Smooth muscle cell (in vitro differentiated cells): ENCODE measurements at regions not wholly inside any gene's neighbourhood (a gene's known extent, or its start where the extent isn't known, plus 50 kb on each side); places are given as distances from the start of the nearest gene placed in this dataset.

ENCODE experiments used
- DNase-seq: peaks from one replicate; lab custom pipeline; 2025; ENCODE audit not compliant: unreplicated experiment; lab: John Stamatoyannopoulos, UW
- H2AFZ ChIP-seq: fragments of 200-600 bp; sonication (generic); 2 replicates; pipeline ENCODE4 v1.6.0; 2016; ENCODE audit warnings: antibody characterized with exemption, low read depth, mild to moderate bottlenecking
- H3F3A ChIP-seq: fragments of 200-600 bp; sonication (generic); 2 replicates; pipeline ENCODE4 v1.6.0; 2017; ENCODE audit warnings: antibody characterized with exemption, low read depth
- H3K27ac ChIP-seq: fragments of 200-600 bp; sonication (generic); 2 replicates; pipeline ENCODE4 v1.5.1; 2016; ENCODE audit warnings: low read depth, mild to moderate bottlenecking
- H3K27me3 ChIP-seq: fragments of 200-600 bp; sonication (generic); 2 replicates; pipeline ENCODE4 v1.6.1; 2016; ENCODE audit warnings: low read depth, mild to moderate bottlenecking
- H3K36me3 ChIP-seq: fragments of 200-600 bp; sonication (generic); 2 replicates; pipeline ENCODE4 v1.5.1; 2016; ENCODE audit warnings: low read depth
- H3K4me1 ChIP-seq: fragments of 200-600 bp; sonication (generic); 2 replicates; pipeline ENCODE4 v1.5.1; 2016; ENCODE audit warnings: low read depth
- H3K4me2 ChIP-seq: fragments of 200-600 bp; sonication (generic); 2 replicates; pipeline ENCODE4 v1.6.0; 2016; ENCODE audit warnings: mild to moderate bottlenecking
- H3K4me3 ChIP-seq: fragments of 200-600 bp; sonication (generic); 2 replicates; pipeline ENCODE4 v1.5.1; 2016; ENCODE audit warnings: mild to moderate bottlenecking
- H3K79me2 ChIP-seq: fragments of 200-600 bp; sonication (generic); 2 replicates; pipeline ENCODE4 v1.6.0; 2016; ENCODE audit warnings: low read depth, mild to moderate bottlenecking
- H3K9ac ChIP-seq: fragments of 200-600 bp; sonication (generic); 2 replicates; pipeline ENCODE4 v1.6.0; 2016; ENCODE audit warnings: low read depth
- H3K9me3 ChIP-seq: fragments of 200-600 bp; sonication (generic); replicated peaks from 2 replicates; pipeline ENCODE4 v1.5.1; 2016; ENCODE audit warnings: low read depth
- H4K20me1 ChIP-seq: fragments of 200-600 bp; sonication (generic); 2 replicates; pipeline ENCODE4 v1.6.0; 2016; ENCODE audit warnings: low read depth
- CTCF ChIP-seq: fragments of 200-600 bp; sonication (generic); IDR thresholded peaks from 2 replicates; pipeline ENCODE4 v1.5.1; 2017; ENCODE audit warnings: borderline replicate concordance, mild to moderate bottlenecking, antibody characterized with exemption; ENCODE audit not compliant: insufficient read depth, poor library complexity, severe bottlenecking
- WGBS: methylation state at CpG from one replicate; pipeline ENCODE4 v1.1.7; 2016; ENCODE audit warnings: low lambda C conversion rate; 5-methylcytosine and 5-hydroxymethylcytosine counted together

DNA sequence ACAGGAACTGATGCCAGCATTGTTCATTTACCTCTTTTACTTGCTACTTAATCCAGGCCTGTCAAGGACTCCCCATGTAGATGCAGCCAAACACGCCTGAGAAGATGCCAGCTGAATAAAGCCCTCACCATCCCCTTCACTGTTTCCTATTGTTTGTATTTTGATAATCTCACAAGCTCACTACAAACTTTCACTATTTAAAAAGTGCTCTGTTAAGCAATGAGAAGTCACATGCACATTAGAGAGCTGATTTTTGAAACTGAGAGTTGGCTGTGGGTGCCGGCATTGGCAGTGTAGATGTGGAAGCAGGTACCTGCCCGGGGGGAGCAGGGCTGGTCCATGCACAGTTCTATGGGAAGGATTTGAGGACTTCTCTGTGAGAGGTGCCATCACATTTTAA is 169.8 kb upstream of the GRB10 start:
- 94% methylated on average over 3 of the region's 3 CpGs for WGBS
- H2AFZ ChIP-seq: no peak overlapping the region
- no peak overlapping the region for H3K27ac ChIP-seq
- no peaks in the 10 kb centered on the region for H4K20me1 ChIP-seq
- H3K27me3 ChIP-seq: no peaks in the 10 kb centered on the region
- no peak overlapping the region for H3K4me3 ChIP-seq
- H3K9me3 ChIP-seq: no peaks in the 10 kb centered on the region
- H3K9ac ChIP-seq: no peak overlapping the region
- no peak overlapping the region for H3K4me2 ChIP-seq
- no peaks in the 10 kb centered on the region for H3K36me3 ChIP-seq
- H3K79me2 ChIP-seq: no peaks in the 10 kb centered on the region
- peaks cover 6% of the 10 kb centered on the region for H3K4me1 ChIP-seq
- no peak for TF ChIP-seq CTCF
- DNase-seq: no peak
- H3F3A ChIP-seq: no peaks in the 10 kb centered on the region

DNA sequence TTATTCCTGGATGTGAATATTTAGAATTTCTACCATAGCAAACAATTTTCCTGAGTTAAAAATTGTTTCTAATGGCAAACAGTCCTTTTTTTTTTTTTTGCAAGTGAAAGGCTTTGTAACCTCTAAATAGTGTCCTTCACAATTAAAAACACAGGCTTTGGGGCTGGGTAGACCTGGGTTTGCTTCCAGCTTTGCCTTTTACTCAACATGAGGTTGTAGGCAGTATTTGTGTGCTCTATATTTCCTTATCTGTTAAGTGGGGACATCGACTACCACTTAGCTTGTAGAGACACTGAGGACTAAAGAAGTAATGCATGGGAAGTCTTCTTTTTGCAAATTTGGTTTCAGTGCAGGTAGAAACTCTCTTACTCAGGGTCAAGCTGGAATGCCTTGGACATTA is 169.4 kb upstream of the GRB10 start:
- Histone ChIP-seq H3K9me3 (no peaks in the 10 kb centered on the region), H3K79me2 (no peaks in the 10 kb centered on the region), H3K4me2 (no peak overlapping the region), H3K9ac (no peak overlapping the region), H3K27me3 (no peaks in the 10 kb centered on the region), H3K4me1 (peaks cover 6% of the 10 kb centered on the region), H3F3A (no peaks in the 10 kb centered on the region), H3K27ac (no peak overlapping the region), H4K20me1 (no peaks in the 10 kb centered on the region), H2AFZ (no peak overlapping the region), H3K4me3 (no peak overlapping the region), H3K36me3 (no peaks in the 10 kb centered on the region)
- DNase-seq: no peak
- WGBS: 79% methylated on average over 1 of the region's 1 CpG
- no peak for TF ChIP-seq CTCF

DNA sequence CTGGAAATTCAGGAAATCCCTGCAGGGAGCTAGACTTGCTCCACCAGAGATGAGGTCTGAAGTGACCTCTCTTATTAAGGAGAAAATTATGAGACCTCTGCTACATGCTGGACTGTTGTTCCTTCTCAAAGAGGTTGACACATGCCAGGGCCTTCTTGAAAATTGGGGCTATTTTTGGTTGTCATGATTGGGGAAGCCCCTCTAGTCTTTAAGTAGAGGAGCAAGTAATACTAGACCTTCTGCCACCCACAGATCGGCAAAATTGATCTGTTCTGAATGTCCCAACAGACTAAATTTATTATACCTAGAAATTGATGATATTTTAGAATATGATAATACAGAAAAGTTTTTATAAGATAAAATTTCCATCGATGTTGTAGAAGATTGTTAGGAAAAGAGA is 160.8 kb upstream of the GRB10 start:
- H3K4me1 ChIP-seq: no peaks in the 10 kb centered on the region
- DNase-seq: no peak
- no peak for TF ChIP-seq CTCF
- no peak overlapping the region for H3K4me2 ChIP-seq
- no peaks in the 10 kb centered on the region for H3K27me3 ChIP-seq
- H3K4me3 ChIP-seq: no peak overlapping the region
- H3K36me3 ChIP-seq: no peaks in the 10 kb centered on the region
- no peaks in the 10 kb centered on the region for H4K20me1 ChIP-seq
- no peaks in the 10 kb centered on the region for H3F3A ChIP-seq
- no peaks in the 10 kb centered on the region for H3K79me2 ChIP-seq
- H2AFZ ChIP-seq: no peak overlapping the region
- H3K9ac ChIP-seq: no peak overlapping the region
- 94% methylated on average over 2 of the region's 2 CpGs for WGBS
- no peaks in the 10 kb centered on the region for H3K9me3 ChIP-seq
- H3K27ac ChIP-seq: no peak overlapping the region

GRCh38 chr7:50941525-50941924 is 158.8 kb upstream of the GRB10 start:
- no peak overlapping the region for H3K27ac ChIP-seq
- WGBS: 98% methylated on average over 4 of the region's 4 CpGs

More at GRCh38 chr7:50941525-50941924, 158.8 kb upstream of the GRB10 start:
- Histone ChIP-seq H3K4me3 (no peak overlapping the region), H4K20me1 (no peaks in the 10 kb centered on the region), H3K79me2 (no peaks in the 10 kb centered on the region), H3K27me3 (no peaks in the 10 kb centered on the region), H3K36me3 (no peaks in the 10 kb centered on the region), H3K9ac (no peak overlapping the region), H2AFZ (no peak overlapping the region), H3K4me1 (no peaks in the 10 kb centered on the region), H3F3A (no peaks in the 10 kb centered on the region), H3K9me3 (no peaks in the 10 kb centered on the region), H3K4me2 (no peak overlapping the region)
- DNase-seq: no peak
- no peak for TF ChIP-seq CTCF
